GM06990 (cell line): ENCODE measurements at regions not wholly inside any gene's neighbourhood (a gene's known extent, or its start where the extent isn't known, plus 50 kb on each side); places are given as distances from the start of the nearest gene placed in this dataset.

ENCODE experiments used
- DNase-seq: peaks from one replicate; pipeline ENCODE4 v3.0.0-alpha.2; 2011; ENCODE audit not compliant: insufficient read length; ENCODE audit errors: extremely low read depth
- H3K27me3 ChIP-seq: replicated peaks from 2 replicates; pipeline ENCODE4 v1.6.0; 2011; ENCODE audit warnings: low read length; ENCODE audit not compliant: control insufficient read depth, insufficient read depth
- H3K36me3 ChIP-seq: 2 replicates; pipeline ENCODE4 v1.5.1; 2011; ENCODE audit warnings: low read length; ENCODE audit not compliant: control insufficient read depth, insufficient read depth
- H3K4me3 ChIP-seq: replicated peaks from 2 replicates; pipeline ENCODE4 v1.5.1; 2011; ENCODE audit warnings: low read depth, mild to moderate bottlenecking, control low read depth, low read length
- CTCF ChIP-seq: IDR thresholded peaks from 2 replicates; pipeline ENCODE4 v1.5.1; 2011; ENCODE audit warnings: low read length, control low read depth, mild to moderate bottlenecking, inconsistent platforms; ENCODE audit not compliant: insufficient read depth, poor library complexity, severe bottlenecking

- Histone ChIP-seq H3K4me3 (no peak overlapping the region), H3K27me3 (no peaks in the 10 kb centered on the region), H3K36me3 (no peaks in the 10 kb centered on the region)
- no peak for DNase-seq
- TF ChIP-seq CTCF: no peak
Measured at GRCh38 chr15:39458131-39458530, 122.7 kb upstream of the THBS1 start.

GRCh38 chr15:39459548-39459947 lies 121.3 kb upstream of the THBS1 start:
- no peak for DNase-seq
- no peaks in the 10 kb centered on the region for H3K27me3 ChIP-seq
- H3K4me3 ChIP-seq: no peak overlapping the region
- no peaks in the 10 kb centered on the region for H3K36me3 ChIP-seq
- TF ChIP-seq CTCF: no peak

GRCh38 chr15:39460748-39461147 lies 120.1 kb upstream of the THBS1 start:
- Histone ChIP-seq H3K4me3 (no peak overlapping the region), H3K36me3 (no peaks in the 10 kb centered on the region), H3K27me3 (no peaks in the 10 kb centered on the region)
- no peak for TF ChIP-seq CTCF
- no peak for DNase-seq

- Histone ChIP-seq H3K4me3 (no peak overlapping the region), H3K36me3 (no peaks in the 10 kb centered on the region), H3K27me3 (no peaks in the 10 kb centered on the region)
- TF ChIP-seq CTCF: no peak
- DNase-seq: no peak
Measured at GRCh38 chr15:39461536-39462130, 119.2 kb upstream of the THBS1 start.

- no peak overlapping the region for H3K4me3 ChIP-seq
- no peaks in the 10 kb centered on the region for H3K27me3 ChIP-seq
- no peaks in the 10 kb centered on the region for H3K36me3 ChIP-seq
- no peak for TF ChIP-seq CTCF
- DNase-seq: no peak
Measured at GRCh38 chr15:39462691-39463090, 118.2 kb upstream of the THBS1 start.

GRCh38 chr15:39465843-39466749 lies 114.8 kb upstream of the THBS1 start:
- DNase-seq: no peak
- Histone ChIP-seq H3K27me3 (no peaks in the 10 kb centered on the region), H3K36me3 (no peaks in the 10 kb centered on the region), H3K4me3 (no peak overlapping the region)
- no peak for TF ChIP-seq CTCF
